Tibial artery (tissue), 4 donors: ENCODE measurements at regions not wholly inside any gene's neighbourhood (a gene's known extent, or its start where the extent isn't known, plus 50 kb on each side); places are given as distances from the start of the nearest gene placed in this dataset.

Source experiments
- DNase-seq, 2 donors: peaks; one replicate each; pipeline ENCODE4 v3.0.0-alpha.2; 2019
- H3K27ac ChIP-seq, 2 donors: fragments of 200-600 bp; sonication (generic) in 1 of 2; 1 replicate in 1 of 2; 2 replicates in 1 of 2; pipeline ENCODE4 v1.5.1; 2018 to 2019; ENCODE audit warnings: mild to moderate bottlenecking in 1 of 2
- H3K27me3 ChIP-seq, 2 donors: fragments of 200-600 bp; sonication (generic) in 1 of 2; one replicate each; pipeline versions ENCODE4 v1.5.1 to v1.6.0; 2016 to 2019
- H3K36me3 ChIP-seq, 3 donors: fragments of 200-600 bp; sonication (generic) in 2 of 3; one replicate each; pipeline ENCODE4 v1.5.1; 2016 to 2019; ENCODE audit warnings: mild to moderate bottlenecking in 2 of 3
- H3K4me1 ChIP-seq, 4 donors: fragments of 200-600 bp; sonication (generic) in 2 of 4; 1 replicate in 3 of 4; 2 replicates in 1 of 4; pipeline ENCODE4 v1.5.1; 2016 to 2019
- H3K4me3 ChIP-seq, 2 donors: fragments of 200-600 bp; sonication (generic) in 1 of 2; 1 replicate in 1 of 2; 2 replicates in 1 of 2; pipeline ENCODE4 v1.5.1; 2018 to 2019; ENCODE audit warnings: mild to moderate bottlenecking in 2 of 2
- H3K9me3 ChIP-seq, 3 donors: fragments of 200-600 bp; sonication (generic) in 1 of 3; one replicate each; pipeline ENCODE4 v1.5.1; 2016 to 2019
- intact Hi-C: fragments of 100-400 bp; cut with DNase I; formaldehyde crosslinking; loops from one replicate; pipeline ENCODE4 v1.15.0; 2023; ENCODE audit warnings: low total_unique reads
- TF ChIP-seq, protein P1 (sequence below), 2 experiments: fragments of 200-600 bp in 1 of 2; fragments of 450-650 bp in 1 of 2; IDR thresholded peaks; one replicate each; pipeline ENCODE4 v1.5.1; 2017 to 2019; ENCODE audit warnings: antibody characterized with exemption in 2 of 2, mild to moderate bottlenecking in 1 of 2, moderate library complexity in 1 of 2

DNA sequence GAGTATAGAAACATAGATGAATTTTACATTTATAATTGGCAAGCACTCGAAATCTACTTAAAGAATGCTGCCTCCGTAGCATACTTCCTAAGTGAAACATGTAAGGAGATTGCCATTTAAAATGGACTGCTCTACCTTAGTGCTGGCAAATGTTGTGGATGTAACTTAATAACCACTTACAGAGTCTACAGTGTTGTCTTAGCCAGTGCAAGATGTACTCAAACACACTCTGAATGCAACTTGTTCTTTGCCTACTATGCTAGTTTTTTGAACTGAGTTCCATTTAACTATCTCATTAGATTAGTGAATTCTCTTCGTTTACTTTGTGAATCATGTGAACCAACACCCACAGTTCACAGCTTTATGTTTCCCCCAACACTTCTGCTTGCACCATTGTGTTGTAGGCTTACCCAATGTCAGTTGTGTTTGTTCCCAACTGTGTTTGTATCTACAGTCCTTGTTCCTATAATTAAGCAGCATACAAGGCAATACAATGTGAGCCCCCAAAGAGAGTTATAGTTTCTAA lies 345.5 kb upstream of the LYPLAL1 start:
- H3K36me3 ChIP-seq, result no peaks in the 10 kb centered on the region
- H3K9me3 ChIP-seq, result no peaks in the 10 kb centered on the region
- TF ChIP-seq, protein P1, sequence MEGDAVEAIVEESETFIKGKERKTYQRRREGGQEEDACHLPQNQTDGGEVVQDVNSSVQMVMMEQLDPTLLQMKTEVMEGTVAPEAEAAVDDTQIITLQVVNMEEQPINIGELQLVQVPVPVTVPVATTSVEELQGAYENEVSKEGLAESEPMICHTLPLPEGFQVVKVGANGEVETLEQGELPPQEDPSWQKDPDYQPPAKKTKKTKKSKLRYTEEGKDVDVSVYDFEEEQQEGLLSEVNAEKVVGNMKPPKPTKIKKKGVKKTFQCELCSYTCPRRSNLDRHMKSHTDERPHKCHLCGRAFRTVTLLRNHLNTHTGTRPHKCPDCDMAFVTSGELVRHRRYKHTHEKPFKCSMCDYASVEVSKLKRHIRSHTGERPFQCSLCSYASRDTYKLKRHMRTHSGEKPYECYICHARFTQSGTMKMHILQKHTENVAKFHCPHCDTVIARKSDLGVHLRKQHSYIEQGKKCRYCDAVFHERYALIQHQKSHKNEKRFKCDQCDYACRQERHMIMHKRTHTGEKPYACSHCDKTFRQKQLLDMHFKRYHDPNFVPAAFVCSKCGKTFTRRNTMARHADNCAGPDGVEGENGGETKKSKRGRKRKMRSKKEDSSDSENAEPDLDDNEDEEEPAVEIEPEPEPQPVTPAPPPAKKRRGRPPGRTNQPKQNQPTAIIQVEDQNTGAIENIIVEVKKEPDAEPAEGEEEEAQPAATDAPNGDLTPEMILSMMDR (IDR thresholded peaks at IDR 0.05), result no peak
- peaks cover 0 to 8% (median 3%) of the 10 kb centered on the region in 4 donors for H3K4me1 ChIP-seq
- H3K4me3 ChIP-seq, result no peak overlapping the region
- H3K27me3 ChIP-seq, result no peaks in the 10 kb centered on the region
- intact Hi-C loops, result no loop called here
- DNase-seq, result no peak
- H3K27ac ChIP-seq, result no peak overlapping the region

GRCh38 chr1:218829097-218829496 lies 344.6 kb upstream of the LYPLAL1 start:
- intact Hi-C loops, result no loop called here
- no peaks in the 10 kb centered on the region for H3K36me3 ChIP-seq
- no peaks in the 10 kb centered on the region for H3K27me3 ChIP-seq
- no peak for DNase-seq
- TF ChIP-seq, protein P1 (IDR thresholded peaks at IDR 0.05), result no peak
- H3K27ac ChIP-seq, result no peak overlapping the region
- no peaks in the 10 kb centered on the region for H3K9me3 ChIP-seq
- no peak overlapping the region for H3K4me3 ChIP-seq
- no peaks in the 10 kb centered on the region for H3K4me1 ChIP-seq

GRCh38 chr1:218835609-218836008 lies 338.1 kb upstream of the LYPLAL1 start:
- Histone ChIP-seq H3K27ac (no peak overlapping the region), H3K4me1 (no peaks in the 10 kb centered on the region), H3K9me3 (no peaks in the 10 kb centered on the region), H3K27me3 (no peaks in the 10 kb centered on the region), H3K4me3 (no peak overlapping the region), H3K36me3 (no peaks in the 10 kb centered on the region)
- DNase-seq, result no peak
- TF ChIP-seq, protein P1 (IDR thresholded peaks at IDR 0.05), result no peak
- intact Hi-C loops, result no loop called here

DNA sequence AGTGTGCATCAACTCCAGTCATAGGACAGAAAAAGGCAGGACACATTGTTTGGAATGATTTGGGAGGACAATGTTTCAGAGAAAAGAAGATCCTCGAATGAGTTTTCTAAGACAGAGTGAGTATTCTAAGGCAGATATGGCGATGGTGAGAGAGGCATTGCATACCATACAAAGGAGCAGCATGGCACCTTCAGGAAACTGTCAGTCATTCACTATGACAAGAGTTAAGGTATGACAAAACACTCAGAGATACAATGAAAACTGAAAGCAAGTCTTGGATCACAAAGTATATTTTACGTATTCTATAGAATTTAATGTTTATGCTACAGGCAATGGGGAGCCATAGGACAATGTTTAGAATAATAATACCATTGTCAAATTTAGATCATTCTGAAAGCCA lies 337.4 kb upstream of the LYPLAL1 start:
- TF ChIP-seq, protein P1 (IDR thresholded peaks at IDR 0.05), result no peak
- Histone ChIP-seq H3K27ac (no peak overlapping the region), H3K4me1 (no peaks in the 10 kb centered on the region), H3K9me3 (no peaks in the 10 kb centered on the region), H3K27me3 (no peaks in the 10 kb centered on the region), H3K4me3 (no peak overlapping the region), H3K36me3 (no peaks in the 10 kb centered on the region)
- DNase-seq, result no peak
- intact Hi-C loops, result no loop called here

DNA sequence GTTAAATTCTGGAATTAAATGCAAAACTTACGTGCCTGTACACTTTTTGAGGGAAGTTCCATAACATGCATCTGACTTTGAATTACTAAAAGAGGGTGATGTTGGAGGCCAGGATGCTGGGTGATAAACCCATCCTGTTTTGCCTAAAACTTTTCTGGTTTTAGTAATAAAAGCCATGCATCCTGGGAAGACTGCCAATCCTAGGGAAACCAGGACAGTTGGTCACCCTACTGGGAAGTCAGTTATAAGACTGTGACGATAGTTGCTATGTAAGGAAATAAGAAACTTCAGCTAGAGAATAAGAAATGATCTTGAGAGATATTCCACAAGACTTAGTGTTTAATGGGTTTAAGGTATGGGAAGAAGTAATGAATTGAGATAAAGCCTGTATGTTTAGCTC lies 336.6 kb upstream of the LYPLAL1 start:
- DNase-seq, result no peak
- Histone ChIP-seq H3K36me3 (no peaks in the 10 kb centered on the region), H3K4me3 (no peak overlapping the region), H3K9me3 (no peaks in the 10 kb centered on the region), H3K27me3 (no peaks in the 10 kb centered on the region), H3K27ac (no peak overlapping the region), H3K4me1 (no peaks in the 10 kb centered on the region)
- intact Hi-C loops, result no loop called here
- TF ChIP-seq, protein P1 (IDR thresholded peaks at IDR 0.05), result no peak

DNA sequence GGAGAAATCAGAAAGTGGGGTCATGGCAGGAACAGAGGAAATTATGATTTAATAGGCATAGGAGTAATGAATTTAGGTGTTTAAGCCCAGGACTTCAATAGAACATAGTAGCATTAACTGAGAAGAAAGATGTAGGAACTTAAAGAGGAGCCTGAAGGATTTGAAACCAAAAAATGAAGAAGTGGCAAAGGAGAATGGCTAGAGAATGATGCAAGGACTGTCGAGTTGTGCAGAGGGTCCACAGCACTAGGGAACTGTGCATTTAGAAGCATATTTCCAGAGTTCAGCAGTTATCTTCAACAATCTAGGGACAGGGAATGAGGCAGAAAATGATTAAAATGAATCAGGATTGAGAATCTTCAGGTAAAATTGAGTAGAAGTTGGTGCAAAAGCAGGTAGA lies 328.1 kb upstream of the LYPLAL1 start:
- no peak for DNase-seq
- no peak overlapping the region for H3K27ac ChIP-seq
- no peaks in the 10 kb centered on the region for H3K36me3 ChIP-seq
- TF ChIP-seq, protein P1 (IDR thresholded peaks at IDR 0.05), result no peak
- H3K9me3 ChIP-seq, result no peaks in the 10 kb centered on the region
- H3K4me3 ChIP-seq, result no peak overlapping the region
- intact Hi-C loops, result no loop called here
- H3K4me1 ChIP-seq, result no peaks in the 10 kb centered on the region
- H3K27me3 ChIP-seq, result no peaks in the 10 kb centered on the region
